Trophoblast cell (in vitro differentiated cells and primary cell): ENCODE measurements at regions not wholly inside any gene's neighbourhood (a gene's known extent, or its start where the extent isn't known, plus 50 kb on each side); places are given as distances from the start of the nearest gene placed in this dataset.
A peak's percentile ranks its signal among the peaks of the same experiment; 100 is the strongest.

Source experiments
- DNase-seq, 2 donors: peaks; one replicate each; pipeline ENCODE4 v3.0.0-alpha.2; 2016
- H2AFZ ChIP-seq: 2 replicates; pipeline ENCODE4 v1.6.1; 2013; ENCODE audit warnings: low read length, moderate library complexity, mild to moderate bottlenecking; ENCODE audit not compliant: insufficient read depth, poor library complexity
- H2AK5ac ChIP-seq: 2 replicates; pipeline ENCODE4 v1.6.1; 2013; ENCODE audit warnings: mild to moderate bottlenecking, low read length
- H2BK120ac ChIP-seq: 2 replicates; pipeline ENCODE4 v1.6.1; 2013; ENCODE audit warnings: low read length, mild to moderate bottlenecking, moderate library complexity; ENCODE audit not compliant: insufficient read depth, poor library complexity
- H2BK12ac ChIP-seq: 2 replicates; pipeline ENCODE4 v1.6.1; 2013; ENCODE audit warnings: mild to moderate bottlenecking, low read length, moderate library complexity
- H2BK5ac ChIP-seq: 2 replicates; pipeline ENCODE4 v1.6.1; 2013; ENCODE audit warnings: low read length, low read depth, moderate library complexity, mild to moderate bottlenecking; ENCODE audit not compliant: poor library complexity
- H3K14ac ChIP-seq: 2 replicates; pipeline ENCODE4 v1.6.1; 2013; ENCODE audit warnings: mild to moderate bottlenecking, low read length
- H3K18ac ChIP-seq: 2 replicates; pipeline ENCODE4 v1.6.1; 2013; ENCODE audit warnings: mild to moderate bottlenecking, low read length
- H3K23ac ChIP-seq: 2 replicates; pipeline ENCODE4 v1.6.1; 2013; ENCODE audit warnings: low read length
- H3K27ac ChIP-seq: 2 replicates; pipeline ENCODE4 v1.5.1; 2013; ENCODE audit warnings: low read depth, mild to moderate bottlenecking, inconsistent platforms, low read length, moderate library complexity
- H3K27me3 ChIP-seq: 2 replicates; pipeline ENCODE4 v1.6.1; 2013; ENCODE audit warnings: inconsistent platforms, mild to moderate bottlenecking, low read length, moderate library complexity; ENCODE audit not compliant: insufficient read depth
- H3K36me3 ChIP-seq, 2 experiments: 1 replicate in 1 of 2; 2 replicates in 1 of 2; pipeline ENCODE4 v1.6.1; 2013; ENCODE audit warnings: low read length in 2 of 2, mild to moderate bottlenecking in 2 of 2, moderate library complexity in 1 of 2; ENCODE audit not compliant: insufficient read depth in 2 of 2, control insufficient read depth in 1 of 2
- H3K4ac ChIP-seq: 2 replicates; pipeline ENCODE4 v1.6.1; 2013; ENCODE audit warnings: low read depth, mild to moderate bottlenecking, low read length, moderate library complexity
- H3K4me1 ChIP-seq, 2 experiments: 1 replicate in 1 of 2; 2 replicates in 1 of 2; pipeline ENCODE4 v1.6.1; 2013; ENCODE audit warnings: low read length in 2 of 2, mild to moderate bottlenecking in 2 of 2, moderate library complexity in 1 of 2; ENCODE audit not compliant: insufficient read depth in 2 of 2, control insufficient read depth in 1 of 2
- H3K4me2 ChIP-seq: 2 replicates; pipeline ENCODE4 v1.6.1; 2013; ENCODE audit warnings: inconsistent platforms, mild to moderate bottlenecking, low read length, moderate library complexity
- H3K4me3 ChIP-seq: 2 replicates; pipeline ENCODE4 v1.5.1; 2013; ENCODE audit warnings: mild to moderate bottlenecking, low read depth, low read length, inconsistent platforms
- H3K79me1 ChIP-seq: one replicate; pipeline ENCODE4 v1.6.1; 2013; ENCODE audit warnings: low read length
- H3K79me2 ChIP-seq: 2 replicates; pipeline ENCODE4 v1.6.1; 2013; ENCODE audit warnings: low read length, mild to moderate bottlenecking; ENCODE audit not compliant: control insufficient read depth, insufficient read depth, poor library complexity
- H3K9ac ChIP-seq: 2 replicates; pipeline ENCODE4 v1.6.1; 2013; ENCODE audit warnings: mild to moderate bottlenecking, low read length
- H3K9me3 ChIP-seq: 2 replicates; pipeline ENCODE4 v1.6.1; 2013; ENCODE audit warnings: low read depth, mild to moderate bottlenecking, control low read depth, inconsistent platforms, low read length; ENCODE audit not compliant: insufficient read depth
- H4K12ac ChIP-seq: 2 replicates; pipeline ENCODE4 v1.6.1; 2013; ENCODE audit warnings: low read depth, mild to moderate bottlenecking, low read length, moderate library complexity
- H4K8ac ChIP-seq: 2 replicates; pipeline ENCODE4 v1.6.1; 2013; ENCODE audit warnings: low read depth, mild to moderate bottlenecking, low read length, moderate library complexity
- H4K91ac ChIP-seq: one replicate; pipeline ENCODE4 v1.6.1; 2013; ENCODE audit warnings: low read depth, mild to moderate bottlenecking, low read length, moderate library complexity
- WGBS: extraction: QIAGEN DNeasy Blood & Tissue Kit; methylation state at CpG from one replicate; pipeline ENCODE4 v1.1.7; 2013; ENCODE audit warnings: missing lambda C conversion rate; ENCODE audit not compliant: insufficient read length, insufficient coverage; ENCODE audit errors: extremely low coverage; 5-methylcytosine and 5-hydroxymethylcytosine counted together

DNA sequence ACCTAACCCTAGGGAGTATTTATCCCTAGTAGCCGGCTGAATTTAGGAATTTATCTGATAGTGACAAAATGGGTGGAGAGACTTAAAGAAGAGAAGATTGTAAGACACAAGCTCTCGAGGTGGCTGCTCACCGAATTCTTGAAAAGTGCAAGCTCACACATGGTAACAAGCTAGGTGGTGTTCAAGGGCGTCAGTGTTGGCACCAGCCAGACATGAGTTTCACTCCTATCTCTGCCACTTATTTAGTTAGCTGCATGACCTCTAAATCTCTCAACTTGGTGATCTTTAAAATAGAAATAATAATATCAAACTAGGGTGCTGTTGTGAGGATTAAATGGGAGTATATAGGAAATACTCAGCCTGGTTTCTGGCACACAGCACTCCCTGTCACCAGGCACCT, 102.6 kb upstream of the APCDD1 start:
- Histone ChIP-seq H4K8ac (no peak overlapping the region), H3K27ac (no peak overlapping the region), H3K4me1 (no peaks in the 10 kb centered on the region), H3K36me3 (no peaks in the 10 kb centered on the region), H2AK5ac (no peak overlapping the region), H3K4me3 (no peak overlapping the region), H2AFZ (no peak overlapping the region), H2BK12ac (no peak overlapping the region), H3K9me3 (no peaks in the 10 kb centered on the region), H3K4ac (no peak overlapping the region), H3K4me2 (no peak overlapping the region), H4K91ac (no peak overlapping the region), H4K12ac (no peak overlapping the region), H3K79me2 (no peaks in the 10 kb centered on the region), H3K79me1 (no peaks in the 10 kb centered on the region), H3K18ac (no peak overlapping the region), H3K14ac (no peak overlapping the region), H3K9ac (no peak overlapping the region), H3K23ac (no peak overlapping the region), H2BK5ac (no peak overlapping the region), H3K27me3 (no peaks in the 10 kb centered on the region), H2BK120ac (no peak overlapping the region)
- WGBS, result no CpG with 5 or more reads among the region's 4 CpGs
- no peak for DNase-seq

GRCh38 chr18:10352671-10353070, 101.8 kb upstream of the APCDD1 start:
- Histone ChIP-seq H4K91ac (no peak overlapping the region), H3K4me3 (no peak overlapping the region), H4K12ac (no peak overlapping the region), H2AK5ac (no peak overlapping the region), H3K27me3 (no peaks in the 10 kb centered on the region), H3K14ac (no peak overlapping the region), H2BK12ac (no peak overlapping the region), H3K79me1 (no peaks in the 10 kb centered on the region), H3K79me2 (no peaks in the 10 kb centered on the region), H3K9ac (no peak overlapping the region), H2BK5ac (no peak overlapping the region), H3K23ac (no peak overlapping the region), H2BK120ac (no peak overlapping the region), H3K36me3 (no peaks in the 10 kb centered on the region), H3K18ac (no peak overlapping the region), H3K27ac (no peak overlapping the region), H4K8ac (no peak overlapping the region), H2AFZ (no peak overlapping the region), H3K9me3 (peaks cover 3% of the 10 kb centered on the region), H3K4ac (no peak overlapping the region), H3K4me2 (no peak overlapping the region), H3K4me1 (no peaks in the 10 kb centered on the region)
- no CpG with 5 or more reads among the region's 2 CpGs for WGBS
- DNase-seq, result no peak

GRCh38 chr18:10353791-10354190, 100.6 kb upstream of the APCDD1 start:
- Histone ChIP-seq H3K36me3 (no peaks in the 10 kb centered on the region), H2BK120ac (no peak overlapping the region), H3K9ac (no peak overlapping the region), H2BK12ac (no peak overlapping the region), H4K8ac (no peak overlapping the region), H4K12ac (no peak overlapping the region), H4K91ac (no peak overlapping the region), H3K4me1 (no peaks in the 10 kb centered on the region), H3K4me3 (no peak overlapping the region), H3K23ac (no peak overlapping the region), H3K79me1 (no peaks in the 10 kb centered on the region), H3K27me3 (no peaks in the 10 kb centered on the region), H3K9me3 (peaks cover 3% of the 10 kb centered on the region), H3K18ac (no peak overlapping the region), H3K4ac (no peak overlapping the region), H2AK5ac (no peak overlapping the region), H3K4me2 (no peak overlapping the region), H2BK5ac (no peak overlapping the region), H3K79me2 (no peaks in the 10 kb centered on the region), H3K27ac (no peak overlapping the region), H2AFZ (no peak overlapping the region), H3K14ac (no peak overlapping the region)
- DNase-seq, result peak in 1 of 2 donors; percentile 25
- no CpG with 5 or more reads among the region's 2 CpGs for WGBS

DNA sequence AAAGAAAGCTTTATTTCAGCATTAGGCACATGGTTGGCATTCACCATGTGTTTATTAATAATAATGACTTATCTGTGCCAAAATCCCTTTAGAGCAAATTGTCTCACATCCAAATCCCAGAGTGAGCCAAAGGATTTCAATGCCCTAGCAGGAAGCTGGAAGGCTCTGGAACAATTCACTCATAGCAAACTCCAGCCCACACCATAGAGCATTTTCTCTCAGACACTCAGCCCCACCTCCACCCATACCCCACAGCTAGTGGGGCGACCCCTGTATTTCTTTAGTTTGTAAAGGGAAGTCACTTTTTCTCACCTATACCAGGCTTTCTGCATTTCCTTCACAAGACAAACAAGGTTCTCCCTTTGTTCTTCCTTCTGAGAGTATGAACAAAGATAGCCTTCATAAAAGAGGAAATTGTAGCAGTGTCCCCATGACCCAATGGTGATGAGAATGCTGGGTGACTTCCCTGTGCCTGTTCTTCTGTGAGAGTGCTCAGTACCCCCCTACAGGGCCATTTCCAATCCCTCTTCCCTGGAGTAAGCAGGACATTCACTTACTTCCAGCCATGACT, 100.1 kb upstream of the APCDD1 start:
- H3K18ac ChIP-seq, result no peak overlapping the region
- no peak overlapping the region for H3K14ac ChIP-seq
- no peak overlapping the region for H2BK12ac ChIP-seq
- H3K23ac ChIP-seq, result no peak overlapping the region
- H2AK5ac ChIP-seq, result no peak overlapping the region
- no peaks in the 10 kb centered on the region for H3K4me1 ChIP-seq
- H2BK5ac ChIP-seq, result no peak overlapping the region
- DNase-seq, result no peak
- H3K27ac ChIP-seq, result no peak overlapping the region
- H3K4ac ChIP-seq, result no peak overlapping the region
- H3K4me2 ChIP-seq, result no peak overlapping the region
- H3K9me3 ChIP-seq, result peaks cover 3% of the 10 kb centered on the region
- WGBS, result no CpG with 5 or more reads among the region's 1 CpG
- no peak overlapping the region for H2BK120ac ChIP-seq
- H3K9ac ChIP-seq, result no peak overlapping the region
- H3K27me3 ChIP-seq, result no peaks in the 10 kb centered on the region
- no peaks in the 10 kb centered on the region for H3K79me2 ChIP-seq
- H4K12ac ChIP-seq, result no peak overlapping the region
- H3K4me3 ChIP-seq, result no peak overlapping the region
- H3K36me3 ChIP-seq, result no peaks in the 10 kb centered on the region
- H4K8ac ChIP-seq, result no peak overlapping the region
- H2AFZ ChIP-seq, result no peak overlapping the region
- no peak overlapping the region for H4K91ac ChIP-seq
- no peaks in the 10 kb centered on the region for H3K79me1 ChIP-seq
